ENCODE measurements at regions not wholly inside any gene's neighbourhood (a gene's known extent, or its start where the extent isn't known, plus 50 kb on each side); places are given as distances from the start of the nearest gene placed in this dataset.
A peak's percentile ranks its signal among the peaks of the same experiment; 100 is the strongest.

DNA sequence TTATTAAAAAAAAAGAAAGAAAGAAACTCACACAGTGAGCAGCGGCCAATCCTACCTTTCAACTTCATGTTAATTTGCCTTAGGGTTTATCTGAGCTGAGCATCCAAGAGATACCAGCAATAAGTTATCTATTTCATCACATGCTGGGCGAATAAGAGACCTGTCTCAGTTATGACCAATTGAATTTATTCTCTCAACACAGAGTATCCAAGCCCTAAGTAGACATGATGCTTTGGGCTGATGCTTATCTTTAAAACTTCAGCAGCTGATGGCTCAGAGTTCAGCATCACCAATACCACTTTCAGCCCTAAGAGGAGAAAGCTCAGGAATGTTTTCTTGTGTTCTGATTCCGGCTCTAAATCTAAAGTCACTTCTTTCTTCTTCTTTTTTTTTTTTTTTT is 489.0 kb upstream of the ZFHX3 start:
- DNase-seq (ENCODE audit: low read depth), result no peak

DNA sequence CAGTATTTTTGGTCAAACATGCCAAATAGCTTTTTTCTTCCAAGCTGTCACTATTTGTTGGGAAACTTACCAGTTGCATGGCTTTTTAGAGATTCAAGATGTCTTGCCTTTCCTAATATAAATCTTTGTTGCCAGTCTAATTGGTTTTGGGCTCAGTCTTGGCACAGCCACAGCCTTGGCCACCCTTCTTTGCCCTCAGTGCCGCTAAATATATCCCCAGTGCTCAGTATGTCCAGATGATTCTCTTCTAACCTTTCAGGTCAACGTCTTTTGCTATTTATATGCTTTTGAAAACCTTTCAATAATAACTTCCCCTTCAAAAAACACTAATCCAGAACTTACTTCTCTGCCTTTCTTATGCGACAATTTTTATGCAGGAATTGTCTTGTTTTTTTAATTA is 483.1 kb upstream of the ZFHX3 start:
- DNase-seq (ENCODE audit: low read depth), result no peak

DNA sequence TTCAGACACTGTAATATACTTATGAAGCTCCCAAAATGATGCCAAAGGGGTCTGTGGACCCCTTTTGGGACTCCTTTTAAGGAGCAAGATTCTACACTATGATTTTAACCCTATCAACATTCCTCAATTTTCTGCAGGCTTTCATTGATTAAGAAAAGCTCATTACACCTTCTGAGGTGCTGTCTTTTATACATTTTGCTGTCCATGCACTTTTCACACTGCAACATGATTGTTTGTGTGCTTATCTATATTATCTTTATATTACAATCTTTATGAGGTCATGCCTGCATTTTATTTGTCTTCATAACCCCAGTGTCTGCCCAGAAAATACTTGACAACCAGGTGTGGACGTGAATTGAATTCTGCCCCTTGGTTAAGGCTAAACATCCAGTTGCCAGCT is 482.6 kb upstream of the ZFHX3 start:
- DNase-seq (ENCODE audit: low read depth), result no peak

- DNase-seq (ENCODE audit: low read depth), result no peak
Measured at GRCh38 chr16:73529303-73530012, 481.5 kb upstream of the ZFHX3 start.

DNA sequence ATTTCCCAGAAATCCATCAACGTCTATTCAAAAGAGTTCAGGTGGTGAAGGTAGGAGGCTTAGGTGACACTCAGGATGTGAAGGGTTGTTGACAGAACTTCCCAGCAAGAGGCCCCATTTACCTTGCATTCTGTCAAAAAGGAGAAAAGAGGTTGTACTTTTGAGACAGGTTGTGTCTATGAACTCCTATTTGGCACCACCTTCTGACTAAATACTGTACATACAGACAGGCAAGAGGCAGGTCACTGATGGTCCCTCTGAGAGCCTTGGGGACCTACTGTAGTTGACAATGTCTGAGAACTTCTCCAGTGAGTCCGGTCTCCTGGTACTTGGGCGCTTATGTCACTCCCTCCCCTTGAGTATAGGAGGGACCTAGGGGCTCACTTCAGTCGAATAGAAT is 479.3 kb upstream of the ZFHX3 start:
- DNase-seq (ENCODE audit: low read depth), result no peak

DNA sequence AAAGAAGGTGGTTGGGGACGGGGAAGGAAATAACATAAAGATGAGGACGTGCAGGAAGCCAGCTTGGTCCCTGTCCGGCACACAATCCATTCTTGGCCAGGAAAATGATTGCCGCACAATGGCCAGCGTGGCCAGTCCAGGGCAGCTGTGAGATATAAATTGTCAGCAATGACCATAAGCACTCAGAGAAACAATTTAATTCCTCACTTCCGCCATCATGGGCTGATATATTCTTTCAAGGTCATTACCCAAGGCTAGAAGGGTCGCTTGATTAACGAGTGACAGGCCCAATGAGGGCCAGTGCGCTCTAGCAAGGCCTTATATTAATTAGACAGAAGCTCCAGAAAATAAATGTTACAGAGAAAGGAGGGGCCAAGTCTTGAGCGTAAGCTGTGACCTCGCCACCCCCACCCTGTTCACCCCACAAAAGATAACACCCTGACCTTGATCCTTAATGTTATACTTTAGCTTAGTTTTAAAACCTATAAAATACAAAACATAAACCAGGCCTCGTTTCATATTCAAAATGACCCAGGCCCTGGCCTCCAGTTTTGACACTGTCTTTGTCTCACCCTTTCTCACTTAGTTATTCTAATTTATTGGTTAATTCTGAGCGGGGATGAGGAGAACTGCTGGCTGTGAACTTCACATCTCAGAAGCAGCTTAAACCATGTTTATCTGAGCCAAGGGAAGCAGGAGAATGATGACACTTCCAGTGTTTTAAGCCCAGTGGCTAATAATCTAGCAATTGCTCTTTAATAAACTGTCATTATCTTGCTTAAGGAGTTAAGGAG is 478.3 kb upstream of the ZFHX3 start:
- DNase-seq (ENCODE audit: low read depth), result no peak

- DNase-seq (ENCODE audit: low read depth), result no peak
Measured at GRCh38 chr16:73523209-73523608, 475.3 kb upstream of the ZFHX3 start.

DNA sequence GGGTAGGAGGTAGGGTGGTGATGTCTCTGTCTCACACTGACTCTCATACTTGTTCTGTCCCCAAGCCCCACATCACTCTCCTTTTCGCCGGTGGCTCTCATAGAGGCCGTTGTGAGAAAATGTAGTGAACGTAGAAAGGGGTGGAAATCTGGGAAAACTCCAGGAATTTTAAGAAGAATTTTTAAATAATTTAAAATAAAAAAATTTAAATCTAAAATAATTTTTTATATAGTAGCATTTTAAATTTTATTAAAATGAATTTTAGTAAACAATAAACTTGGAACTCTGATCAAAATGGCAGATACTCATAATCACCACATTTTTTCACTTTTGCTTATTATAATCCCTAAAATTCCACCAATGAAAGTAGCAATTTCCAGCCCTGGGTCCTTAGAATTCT is 473.6 kb upstream of the ZFHX3 start:
- no peak for DNase-seq (ENCODE audit: low read depth)

GRCh38 chr16:73515616-73516015 is 467.7 kb upstream of the ZFHX3 start:
- DNase-seq (ENCODE audit: low read depth), result no peak

DNA sequence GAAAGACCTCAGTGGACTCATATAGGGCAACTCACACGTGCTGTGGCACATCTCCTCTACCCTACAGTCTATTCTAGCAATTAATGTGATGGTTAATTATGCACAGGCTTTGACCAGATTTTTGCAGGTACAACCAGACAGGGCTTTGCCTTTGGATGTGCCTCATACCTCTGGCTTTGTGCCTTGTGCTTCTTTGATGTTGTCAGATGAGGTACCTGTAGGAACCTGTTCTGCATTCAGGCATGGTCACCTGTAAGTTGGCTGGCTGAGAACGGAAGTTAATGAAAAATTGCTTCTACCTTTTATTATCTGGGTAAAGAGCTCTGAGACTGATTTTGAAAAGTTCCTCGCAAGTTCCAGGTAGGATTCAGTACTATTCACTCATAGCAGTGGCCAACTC is 462.9 kb upstream of the ZFHX3 start:
- no peak for DNase-seq (ENCODE audit: low read depth)

DNA sequence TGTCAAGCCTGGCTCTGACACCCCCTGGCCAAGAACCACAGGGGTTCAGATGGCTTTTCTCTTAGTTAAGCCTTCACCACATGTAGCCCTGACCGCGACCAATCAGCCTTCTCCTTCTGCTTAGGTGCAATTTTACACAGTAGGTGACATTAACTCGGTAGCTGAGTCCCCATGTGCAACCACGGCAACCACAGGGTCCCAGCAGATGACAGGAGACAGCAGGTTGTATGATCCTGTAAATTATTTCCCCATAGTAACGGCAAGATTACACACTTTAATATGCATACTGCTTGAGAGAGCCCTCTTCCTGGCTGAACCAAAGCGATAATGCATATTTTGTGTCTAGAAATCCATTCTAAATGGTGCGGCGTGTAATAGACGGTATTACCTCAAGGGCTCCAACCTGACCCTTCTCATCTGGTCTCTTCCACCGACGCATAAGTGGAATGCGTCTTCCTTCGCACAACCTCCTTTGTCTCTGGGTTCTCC is 458.7 kb upstream of the ZFHX3 start:
- DNase-seq (ENCODE audit: low read depth), result no peak

- DNase-seq (ENCODE audit: low read depth), result no peak
Measured at GRCh38 chr16:73505577-73505976, 457.6 kb upstream of the ZFHX3 start.

DNA sequence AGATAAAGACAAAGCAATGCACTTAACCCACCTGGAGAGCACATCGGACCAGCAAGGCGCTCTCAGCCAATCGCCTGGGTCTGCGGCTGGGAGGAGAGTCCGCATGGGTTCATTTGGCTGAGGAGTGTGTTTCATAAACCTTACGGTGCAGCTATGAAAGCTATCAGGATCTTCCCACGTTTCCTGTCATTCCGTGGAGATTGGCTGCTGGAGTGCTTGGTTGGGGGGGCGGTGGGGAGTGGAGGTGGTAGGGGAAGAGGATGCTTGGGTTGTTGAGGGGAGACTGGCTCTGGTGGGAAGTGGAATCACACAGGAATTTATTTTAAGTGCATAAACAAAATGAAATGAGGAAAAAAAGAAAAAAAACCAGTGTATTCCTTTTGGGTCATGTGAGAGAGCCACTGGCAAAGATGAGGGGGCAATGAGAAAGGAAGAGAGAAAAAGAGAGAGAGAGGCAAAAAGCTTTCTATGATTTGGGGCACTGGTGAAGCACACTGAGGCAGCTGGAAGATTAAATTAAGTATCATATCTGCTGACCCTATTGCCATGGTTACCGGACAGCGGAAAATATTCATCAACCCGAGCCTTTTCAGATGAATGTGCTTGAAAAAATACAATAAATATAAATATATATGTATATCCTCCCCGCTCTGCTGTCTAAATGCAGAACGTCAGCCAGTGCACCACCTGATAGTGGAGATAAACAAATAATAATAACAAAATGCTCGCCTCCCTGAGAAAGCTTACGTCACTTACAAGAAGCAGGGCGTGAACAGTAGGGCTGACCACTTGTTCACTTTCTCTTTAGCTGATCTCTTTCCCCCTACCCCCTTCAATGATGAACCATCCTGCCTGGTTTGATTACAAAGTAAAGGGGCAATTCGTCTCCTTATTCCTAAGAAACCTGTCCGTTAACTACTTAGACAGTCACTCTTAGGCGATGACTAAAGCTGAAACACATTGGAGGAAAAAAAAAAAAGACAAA is 457.0 kb upstream of the ZFHX3 start:
- DNase-seq (ENCODE audit: low read depth), result no peak

DNA sequence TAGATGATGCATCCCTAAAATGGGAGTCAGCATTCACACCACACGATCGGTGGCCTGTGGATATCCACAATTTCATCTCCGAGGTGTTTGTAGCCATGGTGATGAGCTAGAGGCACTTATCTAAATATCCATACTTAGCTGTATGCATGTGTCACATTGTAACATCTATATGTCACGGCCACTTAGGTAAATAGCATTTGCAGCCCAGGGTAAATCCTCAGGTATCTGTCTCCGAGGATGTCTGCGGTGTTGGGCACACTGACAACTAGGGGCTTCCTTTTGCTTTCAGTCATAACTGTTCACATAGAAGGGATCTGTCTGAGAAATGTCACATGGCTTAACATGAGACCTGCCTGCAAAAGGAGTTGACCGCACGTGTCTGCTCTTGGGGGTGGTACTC is 455.2 kb upstream of the ZFHX3 start:
- no peak for DNase-seq (ENCODE audit: low read depth)

DNA sequence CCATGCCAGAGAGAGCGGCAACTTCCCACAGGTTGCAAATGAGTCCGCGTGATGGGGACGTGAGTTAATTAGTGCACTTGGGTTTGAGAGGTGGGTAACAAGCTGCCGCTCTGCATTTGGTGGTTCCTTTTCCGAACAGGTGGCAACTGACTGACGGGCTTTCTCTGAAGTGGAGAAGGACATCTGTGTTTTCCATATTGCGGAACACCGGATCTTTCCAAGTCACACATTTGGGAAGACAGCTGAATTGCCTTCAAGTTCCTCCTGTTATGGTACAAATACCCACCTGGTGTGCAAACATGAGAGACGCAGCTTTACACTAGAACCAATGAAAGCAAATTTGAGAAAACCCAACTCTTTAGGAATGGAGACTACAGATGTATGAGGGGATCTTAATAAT is 451.3 kb upstream of the ZFHX3 start:
- DNase-seq (ENCODE audit: low read depth), result no peak

- DNase-seq (ENCODE audit: low read depth), result no peak
Measured at GRCh38 chr16:73485880-73486279, 438.0 kb upstream of the ZFHX3 start.

DNA sequence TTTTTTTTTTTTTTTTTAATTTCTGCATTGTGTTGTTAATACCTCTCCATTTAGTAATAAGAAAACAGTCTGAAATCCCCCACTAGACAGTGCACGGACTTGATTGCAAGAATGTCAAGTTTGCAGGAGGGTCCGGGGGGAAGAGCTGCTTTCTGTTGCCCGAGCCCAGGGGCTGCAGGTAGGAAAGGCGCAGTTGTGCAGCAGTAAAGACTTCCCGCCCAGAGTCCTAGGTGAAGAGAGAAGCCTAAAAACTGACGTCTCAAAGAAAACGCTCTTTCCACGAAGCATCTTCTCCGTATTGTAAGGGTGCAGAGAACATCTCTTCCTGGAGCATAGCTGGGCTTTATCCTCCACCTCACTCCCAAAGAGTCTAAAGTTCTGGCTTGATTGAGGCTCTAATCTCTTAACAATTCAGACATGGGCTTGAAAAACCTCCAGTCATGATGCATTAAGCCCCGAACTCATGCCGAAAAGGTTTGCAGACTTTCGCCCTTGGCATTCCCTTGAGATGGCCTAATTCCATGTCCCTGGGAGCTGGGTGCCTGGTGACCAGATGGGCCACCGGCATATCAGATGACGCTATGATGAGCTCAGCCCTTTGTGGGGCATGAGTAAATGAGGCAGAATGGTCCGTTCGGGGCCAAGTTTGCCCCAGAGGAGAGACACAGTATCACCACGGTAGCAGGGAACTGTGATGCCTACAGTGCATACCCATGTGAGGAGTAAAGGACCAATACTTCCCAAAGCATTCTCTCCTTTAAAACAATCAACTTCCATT is 436.2 kb upstream of the ZFHX3 start:
- DNase-seq (ENCODE audit: low read depth), result peak; percentile 23

GRCh38 chr16:73483076-73483791 is 435.3 kb upstream of the ZFHX3 start:
- DNase-seq (ENCODE audit: low read depth), result no peak

- no peak for DNase-seq (ENCODE audit: low read depth)
Measured at GRCh38 chr16:73482310-73482709, 434.4 kb upstream of the ZFHX3 start.

GRCh38 chr16:73480381-73480780 is 432.5 kb upstream of the ZFHX3 start:
- DNase-seq (ENCODE audit: low read depth), result no peak

GRCh38 chr16:73473713-73474112 is 425.8 kb upstream of the ZFHX3 start:
- DNase-seq (ENCODE audit: low read depth), result no peak

All from Daoy (cell line).